ENCODE measurements at regions not wholly inside any gene's neighbourhood (a gene's known extent, or its start where the extent isn't known, plus 50 kb on each side); places are given as distances from the start of the nearest gene placed in this dataset.

- TF ChIP-seq NFE2L2 (IDR thresholded peaks at IDR 0.05; ENCODE audit: low read depth, low read length) = no peak
- TF ChIP-seq CTCF (conservative IDR thresholded peaks at IDR 0.05; ENCODE audit: low read depth, low read length) = no peak
- TF ChIP-seq POLR2A (IDR thresholded peaks at IDR 0.05; ENCODE audit: low read depth, low read length) = no peak
- TF ChIP-seq USF2 (IDR thresholded peaks at IDR 0.05; ENCODE audit: low read depth, low read length) = no peak
- TF ChIP-seq BHLHE40 (IDR thresholded peaks at IDR 0.05; ENCODE audit: low read depth, low read length) = no peak
- no peak for TF ChIP-seq MXI1 (IDR thresholded peaks at IDR 0.05; ENCODE audit: borderline replicate concordance, low read depth, low read length)
Measured at GRCh38 chr13:91111476-91112200, 235.8 kb upstream of the MIR17HG start.

Data from IMR-90 (cell line).